CD4-positive, alpha-beta T cell treated with Interleukin-10 for 1 hour (primary cell): ENCODE measurements at regions not wholly inside any gene's neighbourhood (a gene's known extent, or its start where the extent isn't known, plus 50 kb on each side); places are given as distances from the start of the nearest gene placed in this dataset.
"Not testable (repeated sequence)": the region's sequence is repeated elsewhere in the genome, so short reads cannot be mapped to it uniquely, and the experiment has no call there.

Experiments
- DNase-seq: peaks from one replicate; pipeline ENCODE4 v3.0.0-alpha.2; 2020

DNA sequence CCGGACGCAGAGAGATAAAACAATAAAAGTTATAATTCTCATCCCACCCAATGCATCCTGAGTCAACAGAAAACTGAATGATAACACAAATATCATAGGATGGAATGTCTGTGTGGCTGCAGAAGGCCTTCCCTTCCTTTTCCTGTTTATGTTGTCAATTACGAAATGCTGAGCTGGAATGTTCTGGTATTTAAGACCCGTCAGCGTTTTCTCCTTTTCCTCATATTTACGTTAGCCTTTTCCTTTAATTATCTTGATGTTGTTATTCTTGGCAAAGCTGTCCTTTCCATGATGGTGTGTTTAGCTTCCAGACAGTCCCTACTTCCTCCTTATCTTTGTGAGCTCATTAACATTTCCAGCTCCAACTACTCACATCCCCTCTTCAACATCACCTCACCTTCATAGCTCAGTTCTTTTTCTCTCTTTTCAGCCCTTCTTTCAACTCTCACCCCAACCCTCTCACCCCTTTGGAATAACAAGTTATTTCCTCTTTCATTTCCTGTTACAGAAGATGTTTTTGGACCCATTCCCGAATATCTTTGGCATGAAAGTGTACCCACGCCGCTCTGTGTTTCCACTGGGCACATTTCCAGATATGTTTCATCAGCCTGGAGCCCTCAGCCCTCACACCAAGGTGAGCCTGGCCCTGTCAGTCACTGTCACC is 221.6 kb downstream of the NR2F1-AS1 start:
- no peak for DNase-seq

DNA sequence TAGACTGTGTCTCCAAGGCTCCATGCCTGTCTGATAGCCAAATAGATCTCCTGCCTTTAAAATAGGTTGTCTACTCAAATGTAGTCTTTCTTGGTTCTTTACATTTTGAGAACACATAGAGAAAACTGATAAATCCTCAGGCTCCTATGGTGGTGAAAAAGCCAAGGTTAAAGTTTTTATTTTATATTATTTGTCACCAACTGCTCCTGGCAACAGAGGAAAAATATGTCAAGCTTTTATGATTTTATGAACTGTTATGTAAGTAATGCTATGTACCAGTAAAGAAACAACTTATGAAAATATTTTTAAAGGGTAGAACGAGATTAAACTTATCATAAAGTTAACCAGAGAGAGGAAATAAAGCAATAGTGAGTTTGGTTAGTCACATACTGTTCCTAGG is 222.8 kb downstream of the NR2F1-AS1 start:
- no peak for DNase-seq

DNA sequence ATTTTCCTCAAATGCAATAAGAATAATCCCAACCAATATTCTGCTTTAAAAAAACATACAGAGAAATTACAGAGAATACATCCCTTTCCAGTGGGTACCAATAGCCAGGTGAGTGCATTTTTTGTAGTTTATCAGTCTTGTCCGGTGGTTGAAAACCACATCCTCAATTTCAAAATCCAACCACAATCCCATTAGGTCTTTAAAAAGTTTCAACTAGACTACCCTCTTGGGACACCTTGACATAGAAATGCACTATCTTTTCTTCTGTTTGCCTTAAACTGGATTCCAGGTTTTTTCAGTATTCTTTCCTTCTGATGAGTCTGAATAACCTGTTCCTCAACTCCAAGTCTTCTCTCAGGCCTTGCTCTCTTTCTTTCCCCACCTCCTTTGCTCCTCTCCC is 223.3 kb downstream of the NR2F1-AS1 start:
- no peak for DNase-seq

DNA sequence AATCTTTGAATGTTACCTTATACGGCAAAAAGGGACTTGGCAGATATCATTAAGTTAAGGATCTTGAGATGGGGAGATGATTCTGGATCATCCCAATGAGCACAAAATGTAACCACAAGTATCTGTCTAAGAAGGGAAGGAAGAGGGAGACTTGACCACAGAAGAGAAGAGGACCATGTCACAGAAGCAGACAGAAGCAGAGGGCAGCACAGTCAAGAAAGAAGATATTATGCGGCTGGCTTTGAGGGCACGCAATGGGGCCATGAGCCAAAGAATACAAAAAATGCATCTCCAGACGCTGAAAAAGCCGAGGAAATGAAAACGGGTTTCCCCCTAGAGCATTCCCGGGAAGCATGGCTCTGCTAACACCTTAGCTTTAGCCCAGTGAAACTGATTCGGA is 225.3 kb downstream of the NR2F1-AS1 start:
- DNase-seq: no peak

DNA sequence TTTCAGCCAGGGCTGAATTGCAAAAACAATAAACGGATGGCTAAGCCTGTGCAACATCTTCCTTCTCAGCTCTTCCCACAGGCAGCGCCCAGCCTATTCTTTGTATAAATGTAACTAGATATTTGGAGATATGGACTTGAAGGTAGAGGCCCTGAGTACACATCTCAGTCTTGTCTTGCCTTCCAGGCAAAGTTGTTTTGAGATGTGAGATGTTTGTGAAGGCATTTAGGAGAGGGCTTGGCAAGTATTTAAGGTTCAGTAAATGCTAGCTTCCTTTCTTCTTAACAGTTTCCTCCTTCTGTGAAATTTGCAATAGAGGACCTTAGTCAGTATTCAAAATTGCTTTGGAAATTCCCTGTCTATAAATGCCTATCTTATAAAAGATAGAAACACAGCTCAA is 228.8 kb downstream of the NR2F1-AS1 start:
- DNase-seq: no peak

DNA sequence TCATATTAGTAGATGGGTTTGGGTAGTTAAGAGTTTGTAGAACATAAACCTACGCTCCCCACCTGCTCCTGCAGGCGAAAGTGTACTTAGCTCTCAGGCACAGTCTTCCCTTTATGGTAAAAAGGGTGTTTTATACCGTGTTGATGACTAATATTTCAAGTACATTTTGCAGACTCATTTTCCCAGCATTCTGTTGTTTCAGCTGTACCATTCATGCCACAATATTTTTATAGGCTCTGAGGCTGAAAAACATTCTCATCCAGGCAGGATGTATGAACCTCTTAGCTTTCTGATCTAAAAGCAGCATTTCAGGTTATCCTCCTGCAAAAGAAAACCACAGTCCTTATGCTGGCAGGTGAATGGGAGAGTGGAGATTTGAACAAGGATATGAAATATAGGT is 231.4 kb downstream of the NR2F1-AS1 start:
- no peak for DNase-seq

DNA sequence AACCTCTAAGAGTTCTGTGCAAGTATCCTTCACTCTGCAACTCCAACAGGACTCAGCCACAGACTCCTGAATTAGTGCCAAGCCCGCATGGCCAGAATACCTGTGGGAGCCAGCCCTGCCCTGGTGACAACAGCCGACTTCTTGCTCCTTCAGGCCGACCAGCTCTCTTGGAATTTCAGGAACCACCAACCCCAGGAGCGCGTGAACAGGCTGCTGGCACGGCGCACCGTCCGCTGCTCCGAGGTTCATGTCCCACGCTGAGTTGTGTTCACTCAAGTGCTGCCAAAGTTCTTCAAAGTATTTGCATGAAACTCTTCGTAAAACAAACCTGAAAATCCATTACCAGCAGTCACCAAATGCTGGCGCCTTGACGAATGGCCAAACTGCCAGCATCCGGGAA is 232.8 kb downstream of the NR2F1-AS1 start:
- no peak for DNase-seq

DNA sequence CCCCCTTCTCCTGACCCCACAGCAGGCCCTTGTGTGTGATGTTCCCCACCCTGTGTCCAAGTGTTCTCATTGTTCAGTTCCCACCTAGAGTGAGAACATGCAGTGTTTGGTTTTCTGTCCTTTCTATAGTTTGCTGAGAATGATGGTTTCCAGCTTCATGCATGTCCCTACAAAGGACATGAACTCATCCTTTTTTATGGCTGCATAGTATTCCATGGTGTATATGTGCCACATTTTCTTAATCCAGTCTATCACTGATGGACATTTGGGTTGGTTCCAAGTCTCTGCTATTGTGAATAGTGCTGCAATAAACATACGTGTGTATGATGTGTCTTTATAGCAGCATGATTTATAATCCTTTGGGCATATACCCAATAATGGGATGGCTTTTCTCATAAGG is 234.2 kb downstream of the NR2F1-AS1 start:
- not testable (repeated sequence) for DNase-seq

DNA sequence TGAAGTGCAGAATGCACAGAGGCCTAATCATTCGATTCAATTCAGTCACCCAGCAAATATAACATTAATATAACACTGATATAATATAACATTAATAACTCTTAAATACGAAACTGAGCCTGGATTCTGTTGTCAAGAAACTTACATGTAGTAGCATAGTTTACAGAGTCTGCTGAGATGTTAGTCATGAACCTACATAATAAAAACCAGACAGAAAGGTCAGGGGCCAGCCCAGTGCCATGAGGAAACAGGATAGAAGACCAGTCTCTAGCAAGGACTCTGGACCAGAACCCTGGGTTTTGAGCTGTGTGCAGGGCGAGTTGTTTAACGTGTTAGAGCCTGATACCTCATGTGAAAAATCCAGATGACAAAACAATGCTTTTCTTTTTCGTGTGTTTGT is 234.7 kb downstream of the NR2F1-AS1 start:
- no peak for DNase-seq

DNA sequence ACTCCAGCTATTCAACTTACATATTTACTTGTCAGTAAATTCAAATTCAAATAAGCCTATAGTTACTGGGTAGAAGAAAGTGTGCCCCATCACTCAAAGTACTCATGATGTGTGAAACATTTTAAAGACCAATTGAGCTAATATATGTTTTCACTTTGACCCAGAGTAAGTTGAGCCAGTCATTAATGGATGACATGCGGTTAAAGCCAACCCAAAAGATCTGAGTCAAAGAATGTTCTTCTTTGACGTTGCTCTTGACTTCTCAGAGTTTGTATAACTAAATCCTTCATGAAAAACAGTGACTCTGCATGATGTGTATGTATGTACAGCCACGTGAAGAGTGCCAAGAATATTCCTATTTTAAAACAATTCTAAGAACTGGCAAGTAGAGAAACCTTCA is 237.4 kb downstream of the NR2F1-AS1 start:
- no peak for DNase-seq

DNA sequence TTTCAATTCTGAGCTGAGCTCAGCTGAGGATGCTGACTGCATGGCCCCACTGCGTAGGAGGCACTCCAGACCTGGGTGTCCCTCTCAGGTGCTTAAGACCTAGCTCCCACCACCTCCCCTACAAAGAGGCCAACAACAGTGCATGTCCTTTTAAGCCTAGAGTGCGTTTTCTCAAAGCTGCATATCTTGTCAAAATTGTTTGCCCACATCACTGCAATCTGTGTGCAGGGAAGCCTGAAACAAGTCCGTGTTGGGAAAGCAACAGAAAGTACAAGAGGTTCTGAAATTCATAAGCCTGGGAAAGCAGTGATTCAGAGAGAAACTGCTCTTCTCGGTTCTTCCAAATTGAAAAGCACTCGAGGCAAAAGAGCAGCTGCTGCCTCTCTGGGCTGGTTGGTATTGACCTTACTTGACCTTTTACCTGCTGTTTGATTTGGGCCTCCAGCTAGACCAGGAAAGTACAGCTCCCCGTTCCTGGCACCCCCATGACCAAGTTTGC is 238.4 kb downstream of the NR2F1-AS1 start:
- DNase-seq: no peak

DNA sequence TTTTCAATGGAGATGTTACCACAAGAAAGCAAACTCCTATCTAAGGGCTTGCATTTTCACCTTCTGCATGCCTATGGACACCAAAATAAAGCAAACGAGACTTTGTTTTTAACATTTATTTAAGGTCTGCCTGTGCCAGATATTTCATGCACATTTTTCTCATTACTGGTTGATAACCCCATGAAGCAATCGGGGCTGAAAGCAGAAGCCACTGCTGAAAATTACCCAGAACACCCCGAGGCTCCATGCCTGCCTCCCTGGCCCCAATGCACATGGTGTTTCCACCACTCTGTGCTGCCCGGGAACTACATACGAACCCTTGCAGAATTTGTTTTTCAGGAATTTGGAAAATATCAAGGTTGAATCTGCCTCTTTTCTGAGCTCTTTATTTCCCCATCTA is 240.1 kb downstream of the NR2F1-AS1 start:
- no peak for DNase-seq

DNA sequence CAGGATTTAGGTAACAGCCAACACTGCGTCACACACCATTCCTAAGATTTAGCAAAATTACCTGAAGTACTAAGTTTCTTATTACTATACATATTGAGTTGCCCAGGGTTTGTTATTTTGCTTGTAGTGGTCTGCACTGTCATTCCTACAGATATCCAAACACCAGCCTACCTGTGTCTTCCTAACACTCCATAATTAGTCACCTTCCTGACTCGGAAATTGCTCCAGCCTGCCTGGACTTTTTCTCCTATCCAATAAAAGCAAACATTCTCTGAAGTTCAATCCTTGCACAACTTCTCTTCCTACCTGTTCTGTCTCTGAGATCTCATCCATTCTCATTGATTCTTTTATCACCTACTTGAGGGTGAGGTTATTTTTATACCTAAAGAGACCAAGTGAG is 243.9 kb downstream of the NR2F1-AS1 start:
- no peak for DNase-seq

DNA sequence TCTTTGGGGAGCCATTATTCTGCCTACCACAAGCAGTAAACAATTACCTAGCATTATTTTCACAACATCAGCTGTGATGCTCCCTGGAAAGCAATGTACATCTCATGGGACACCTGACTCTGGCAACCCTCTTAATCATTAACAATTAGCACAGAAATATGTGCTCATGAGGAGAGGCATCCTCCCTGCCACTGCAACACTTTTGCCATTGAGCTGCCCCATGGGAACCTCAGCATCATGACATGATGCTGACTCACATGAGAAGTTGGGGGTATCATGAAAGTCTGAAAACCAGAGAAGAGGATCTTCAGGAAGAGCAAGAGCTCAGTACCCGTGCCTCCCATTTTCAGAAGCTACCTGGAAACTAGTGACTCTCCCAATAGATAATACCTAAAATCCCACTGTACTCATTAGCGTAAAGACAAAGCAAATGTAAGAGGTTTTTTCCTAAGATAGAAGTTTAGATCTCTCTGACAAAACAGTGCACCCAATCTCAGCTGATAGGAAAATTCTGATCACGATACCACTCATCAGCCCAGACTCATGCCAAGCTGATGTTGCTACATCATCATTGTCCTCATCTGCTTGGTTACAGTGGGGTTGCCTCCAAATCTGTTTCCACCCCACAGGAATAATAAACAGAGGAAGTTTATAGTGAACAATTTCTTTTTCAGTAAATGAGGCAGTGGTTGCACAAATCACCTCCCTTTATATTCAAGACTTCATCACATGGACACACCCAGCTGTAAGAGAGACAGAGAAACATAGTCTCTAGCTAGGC is 244.5 kb downstream of the NR2F1-AS1 start:
- DNase-seq: no peak

DNA sequence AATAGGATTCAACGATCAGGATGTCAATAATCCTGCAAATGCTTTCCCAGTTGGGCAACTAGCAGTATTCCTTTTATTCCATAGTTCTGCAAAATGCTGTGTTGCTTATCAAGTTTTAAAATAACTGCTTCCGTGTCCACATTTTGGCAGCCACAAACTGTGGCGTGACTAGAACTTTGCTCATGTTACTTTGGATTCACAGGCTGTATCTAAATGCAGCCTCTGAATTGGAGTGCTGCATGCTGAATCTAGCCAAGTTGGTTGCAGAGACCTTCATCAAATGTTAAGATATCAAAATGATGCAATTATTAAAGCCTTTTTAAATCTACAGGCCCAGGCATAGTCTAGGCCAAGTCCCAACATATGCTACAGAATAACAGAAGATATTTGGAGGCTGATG is 249.2 kb downstream of the NR2F1-AS1 start:
- DNase-seq: no peak

DNA sequence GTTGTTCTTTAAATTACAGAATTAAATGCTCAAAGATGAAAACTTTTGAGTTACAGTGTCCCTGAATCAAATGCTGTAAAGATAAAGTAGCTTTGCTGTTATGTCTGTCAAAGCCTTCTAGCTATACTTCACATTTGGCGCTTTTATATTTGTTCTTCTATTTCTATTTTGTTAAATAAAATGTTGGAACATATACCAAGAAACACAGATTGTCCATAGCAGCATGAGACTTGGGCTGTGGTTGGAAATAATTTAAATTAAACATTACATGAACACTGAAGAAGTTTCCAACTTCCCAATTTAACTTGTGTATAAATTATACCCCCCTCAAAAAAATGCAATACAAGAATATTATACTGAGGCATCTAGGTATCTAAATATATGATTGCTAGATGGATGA is 249.8 kb downstream of the NR2F1-AS1 start:
- DNase-seq: no peak

DNA sequence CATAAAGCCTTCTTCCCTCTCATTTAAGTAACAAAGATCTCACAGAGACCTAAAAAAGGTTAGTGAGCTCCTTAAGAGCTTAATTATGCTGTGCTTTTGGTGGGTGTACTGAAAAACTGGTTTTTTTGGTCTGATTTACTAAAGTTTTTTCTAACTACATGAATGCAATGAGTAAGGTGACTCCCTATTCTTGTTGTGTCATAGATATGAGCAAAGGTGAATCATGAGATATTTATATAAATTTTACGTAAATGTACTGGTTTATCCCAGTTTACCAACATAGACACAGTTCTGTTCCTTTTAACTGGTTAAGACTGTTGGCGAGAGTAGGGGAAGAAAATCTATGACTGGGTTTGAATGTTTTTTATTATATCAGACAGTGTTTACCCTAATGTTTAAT is 250.5 kb downstream of the NR2F1-AS1 start:
- DNase-seq: no peak

DNA sequence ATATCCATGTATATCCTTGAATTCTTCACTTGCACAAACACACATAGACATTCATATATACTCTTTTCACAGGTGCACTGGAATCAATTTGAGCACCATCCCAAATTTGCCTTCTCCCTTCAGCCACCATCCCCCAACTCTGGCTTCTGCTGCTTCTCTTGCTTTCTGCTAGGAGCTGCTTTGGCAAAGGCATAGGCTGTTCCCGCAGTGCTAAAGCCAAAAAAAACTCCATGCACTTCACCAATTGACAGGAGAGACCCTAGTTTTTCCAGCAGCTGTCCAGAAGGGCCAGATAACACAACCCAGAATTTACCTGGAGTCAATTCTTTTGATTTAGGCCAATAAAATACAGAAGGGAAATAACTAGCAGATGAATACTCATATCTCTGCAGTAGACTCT is 251.3 kb downstream of the NR2F1-AS1 start:
- no peak for DNase-seq

DNA sequence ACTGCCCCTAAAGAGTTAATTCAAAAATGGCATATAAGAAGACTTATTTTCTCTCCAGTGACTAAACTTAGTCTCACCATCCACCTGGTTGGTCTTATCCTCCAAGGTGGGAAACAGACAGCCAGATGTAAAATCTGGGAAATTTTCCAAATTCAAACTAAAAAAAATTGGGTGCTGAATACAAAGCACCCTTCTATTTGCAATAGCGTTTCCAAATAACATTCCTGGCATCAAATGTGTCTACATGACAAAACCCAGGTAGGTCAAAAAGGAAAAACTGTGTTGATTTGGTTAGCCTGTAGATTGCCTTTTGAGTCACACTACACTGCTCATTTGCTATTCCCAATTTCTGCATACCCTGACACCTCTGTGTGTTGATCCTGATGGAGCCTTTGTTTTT is 252.2 kb downstream of the NR2F1-AS1 start:
- DNase-seq: no peak

DNA sequence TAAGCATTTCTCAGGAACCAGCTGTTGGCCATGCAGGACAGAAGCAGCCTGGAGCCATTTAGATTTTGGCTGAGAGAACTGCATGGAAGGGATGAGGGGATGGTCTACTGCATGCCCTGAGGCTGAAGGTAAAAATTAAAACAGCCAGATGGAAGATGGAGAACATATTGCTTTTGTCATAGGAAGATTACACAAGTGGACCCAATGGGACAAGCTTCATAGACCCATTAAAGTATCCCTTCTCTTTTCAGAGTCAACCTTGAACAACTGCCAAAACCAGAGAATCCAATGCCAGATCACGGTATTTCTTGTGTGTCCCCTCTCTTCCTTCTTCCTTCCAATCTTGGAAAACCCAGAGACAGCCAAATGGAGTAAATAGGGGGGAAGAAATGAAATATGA is 253.4 kb downstream of the NR2F1-AS1 start:
- DNase-seq: no peak

DNA sequence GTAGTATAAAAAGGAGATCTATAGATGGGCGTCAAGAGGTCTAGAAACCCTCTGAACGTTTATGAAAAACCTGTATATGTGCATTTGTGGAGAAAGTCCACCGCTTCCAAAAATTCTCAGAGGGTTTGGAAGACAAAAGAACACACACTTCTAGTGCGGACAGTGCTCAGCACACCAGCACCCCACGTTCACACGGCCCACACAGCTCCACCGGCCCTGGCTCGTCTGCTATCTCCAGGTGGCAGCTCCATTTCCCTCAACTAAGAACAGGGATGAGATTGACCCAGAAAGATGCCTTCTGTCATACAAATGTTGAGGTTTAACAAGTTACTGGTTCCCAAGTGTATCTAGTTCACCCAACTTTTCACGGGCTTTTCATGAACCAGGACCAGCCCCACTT is 255.1 kb downstream of the NR2F1-AS1 start:
- no peak for DNase-seq

DNA sequence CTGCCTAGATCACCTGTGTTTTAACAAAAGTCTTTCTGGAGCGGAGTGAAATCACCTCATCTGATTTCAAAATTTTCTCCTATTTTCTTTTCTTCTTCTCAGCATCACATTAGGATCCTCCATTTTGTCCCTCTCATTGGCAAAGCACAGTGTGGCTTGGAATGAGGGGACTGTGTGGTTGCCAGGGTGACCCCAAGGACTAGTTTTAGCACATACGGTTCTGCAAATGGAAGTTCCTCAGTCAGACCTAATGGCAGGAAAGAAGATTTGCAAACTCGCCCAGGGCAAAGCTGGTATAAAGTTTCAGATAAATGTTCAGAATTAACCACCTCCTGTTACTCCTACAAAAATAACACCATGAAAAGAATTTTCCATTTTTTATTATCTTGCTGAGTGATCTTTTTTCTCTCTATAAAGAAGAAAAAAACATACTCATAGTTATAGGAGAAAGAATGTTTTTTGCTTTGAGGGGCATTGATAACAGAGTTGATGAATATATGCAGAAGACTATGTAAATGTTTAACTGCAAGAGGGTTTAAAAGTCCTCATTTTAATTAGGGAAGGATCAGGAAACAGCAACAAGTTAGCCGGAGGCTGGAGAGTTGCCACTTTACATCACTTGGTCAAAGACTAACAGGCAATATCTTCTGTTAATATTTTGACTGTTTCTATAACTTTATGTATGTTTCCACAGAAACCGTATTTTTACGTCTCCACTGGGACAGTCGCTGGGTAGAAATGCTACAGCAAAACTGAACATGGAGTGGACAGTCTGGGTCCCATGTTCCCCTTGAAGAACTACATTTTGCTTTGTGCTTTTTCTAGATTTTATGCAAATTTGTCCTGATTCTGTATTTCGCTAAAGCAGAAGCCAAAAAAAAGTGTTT is 257.8 kb downstream of the NR2F1-AS1 start:
- DNase-seq: no peak

DNA sequence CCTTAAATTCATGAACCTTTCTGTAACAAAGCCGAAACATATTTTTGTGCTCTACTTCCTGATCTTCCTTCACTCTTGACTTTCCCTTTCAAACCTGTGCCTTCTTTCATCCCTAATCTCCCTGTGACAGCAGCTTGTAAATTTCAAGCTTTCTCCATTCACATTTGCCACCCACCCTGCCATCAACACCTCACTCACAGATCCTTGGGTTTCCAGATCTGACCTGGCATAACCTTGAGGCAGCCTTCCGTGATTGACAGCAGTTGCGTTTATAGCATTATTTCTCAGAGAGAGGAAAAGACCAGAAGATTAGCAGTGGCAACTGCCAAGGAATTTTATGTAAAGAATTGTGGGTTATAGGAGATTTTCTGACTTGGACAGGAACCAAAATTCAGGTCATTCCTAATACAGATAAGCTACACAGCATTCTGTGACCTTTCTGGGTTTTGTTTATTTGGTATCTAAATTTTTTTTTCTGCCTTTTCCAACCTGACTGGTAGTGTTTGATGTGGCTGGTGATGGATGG is 260.0 kb downstream of the NR2F1-AS1 start:
- DNase-seq: no peak
